ENCODE measurements at regions not wholly inside any gene's neighbourhood (a gene's known extent, or its start where the extent isn't known, plus 50 kb on each side); places are given as distances from the start of the nearest gene placed in this dataset.

DNA sequence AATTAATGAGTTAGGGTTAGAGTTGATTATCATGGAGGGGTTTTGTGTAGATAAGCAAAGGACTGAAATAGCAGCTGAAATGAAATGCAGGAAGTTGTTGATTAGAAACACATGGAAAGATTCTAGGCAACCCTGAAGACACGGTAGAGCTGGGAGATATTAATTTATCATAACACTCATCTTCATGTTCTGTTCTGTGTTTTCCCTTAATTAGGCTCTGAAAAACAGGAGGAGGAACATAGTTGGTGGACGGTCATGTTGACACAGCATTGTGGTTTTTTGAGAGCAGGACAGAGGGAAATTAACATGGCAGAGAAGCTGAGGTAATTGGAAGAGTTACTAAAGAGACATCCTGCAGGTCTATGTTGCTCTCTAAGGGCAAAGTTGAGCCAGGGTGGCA lies 138.8 kb upstream of the UBASH3B start:
- Histone ChIP-seq H3K9me3 (no peaks in the 10 kb centered on the region), H3K36me3 (no peaks in the 10 kb centered on the region), H3K27ac (no peak overlapping the region), H3K4me1 (no peaks in the 10 kb centered on the region), H3K4me3 (no peak overlapping the region), H3K27me3 (no peaks in the 10 kb centered on the region)
- intact Hi-C loops (cut with DNase I): no loop called here
- TF ChIP-seq POLR2AphosphoS5 (IDR thresholded peaks at IDR 0.05): no peak
- no peak for TF ChIP-seq EP300 (IDR thresholded peaks at IDR 0.05)
- TF ChIP-seq, protein P1, sequence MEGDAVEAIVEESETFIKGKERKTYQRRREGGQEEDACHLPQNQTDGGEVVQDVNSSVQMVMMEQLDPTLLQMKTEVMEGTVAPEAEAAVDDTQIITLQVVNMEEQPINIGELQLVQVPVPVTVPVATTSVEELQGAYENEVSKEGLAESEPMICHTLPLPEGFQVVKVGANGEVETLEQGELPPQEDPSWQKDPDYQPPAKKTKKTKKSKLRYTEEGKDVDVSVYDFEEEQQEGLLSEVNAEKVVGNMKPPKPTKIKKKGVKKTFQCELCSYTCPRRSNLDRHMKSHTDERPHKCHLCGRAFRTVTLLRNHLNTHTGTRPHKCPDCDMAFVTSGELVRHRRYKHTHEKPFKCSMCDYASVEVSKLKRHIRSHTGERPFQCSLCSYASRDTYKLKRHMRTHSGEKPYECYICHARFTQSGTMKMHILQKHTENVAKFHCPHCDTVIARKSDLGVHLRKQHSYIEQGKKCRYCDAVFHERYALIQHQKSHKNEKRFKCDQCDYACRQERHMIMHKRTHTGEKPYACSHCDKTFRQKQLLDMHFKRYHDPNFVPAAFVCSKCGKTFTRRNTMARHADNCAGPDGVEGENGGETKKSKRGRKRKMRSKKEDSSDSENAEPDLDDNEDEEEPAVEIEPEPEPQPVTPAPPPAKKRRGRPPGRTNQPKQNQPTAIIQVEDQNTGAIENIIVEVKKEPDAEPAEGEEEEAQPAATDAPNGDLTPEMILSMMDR (IDR thresholded peaks at IDR 0.05): no peak
- TF ChIP-seq POLR2A (IDR thresholded peaks at IDR 0.05): no peak
- WGBS, 2 donors: 56 to 72% methylated on average over 2 of the region's 2 CpGs
- no peak for DNase-seq

DNA sequence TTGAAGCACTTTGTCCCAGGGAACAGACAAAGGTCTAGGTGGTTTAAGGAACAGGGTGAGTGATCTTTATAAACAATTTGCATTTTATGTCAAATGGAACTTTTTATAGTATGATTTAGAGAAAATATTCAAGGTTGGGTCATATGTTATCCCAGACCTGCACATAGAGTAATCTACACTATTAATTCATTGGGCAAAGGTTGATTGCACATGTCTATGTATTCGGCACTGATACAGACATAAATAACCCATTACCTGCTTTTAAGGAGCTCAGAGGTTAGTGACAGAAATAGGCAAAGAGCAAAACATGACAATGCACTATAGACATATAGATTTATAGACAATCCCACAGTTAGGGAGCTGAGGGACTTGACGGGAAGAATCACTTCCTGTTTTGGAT lies 141.5 kb upstream of the UBASH3B start:
- Histone ChIP-seq H3K36me3 (no peaks in the 10 kb centered on the region), H3K9me3 (no peaks in the 10 kb centered on the region), H3K4me3 (no peak overlapping the region), H3K4me1 (no peaks in the 10 kb centered on the region), H3K27me3 (no peaks in the 10 kb centered on the region), H3K27ac (no peak overlapping the region)
- no peak for DNase-seq
- intact Hi-C loops (cut with DNase I): no loop called here
- TF ChIP-seq, protein P1 (IDR thresholded peaks at IDR 0.05): no peak
- TF ChIP-seq POLR2A (IDR thresholded peaks at IDR 0.05) (no peak), EP300 (IDR thresholded peaks at IDR 0.05) (no peak), POLR2AphosphoS5 (IDR thresholded peaks at IDR 0.05) (no peak)
- 55 to 60% methylated on average over 2 of the region's 2 CpGs for WGBS, 2 donors

DNA sequence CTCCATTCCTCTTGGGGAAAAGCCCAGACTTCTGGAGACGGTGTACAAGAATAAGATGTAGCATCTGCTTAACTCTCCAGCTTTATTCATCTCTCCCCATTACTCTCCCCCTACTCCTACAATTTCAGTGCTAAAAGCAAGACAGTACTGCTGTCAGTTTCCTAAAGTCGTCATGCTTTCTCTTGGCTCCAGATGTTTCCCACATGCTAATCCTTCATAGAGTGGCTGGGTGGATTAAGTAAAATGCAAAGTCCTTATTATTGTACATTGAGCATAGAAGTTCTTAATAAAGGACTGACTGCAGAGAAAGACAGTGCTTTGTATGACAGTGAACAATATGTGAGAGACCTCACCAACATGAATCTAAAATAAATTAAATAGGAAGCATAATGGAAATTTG lies 142.2 kb upstream of the UBASH3B start:
- no peak overlapping the region for H3K27ac ChIP-seq
- TF ChIP-seq, protein P1 (IDR thresholded peaks at IDR 0.05): no peak
- TF ChIP-seq POLR2AphosphoS5 (IDR thresholded peaks at IDR 0.05) (no peak), POLR2A (IDR thresholded peaks at IDR 0.05) (no peak), EP300 (IDR thresholded peaks at IDR 0.05) (no peak)
- H3K36me3 ChIP-seq: no peaks in the 10 kb centered on the region
- DNase-seq: no peak
- intact Hi-C loops (cut with DNase I): no loop called here
- no peak overlapping the region for H3K4me3 ChIP-seq
- no peaks in the 10 kb centered on the region for H3K27me3 ChIP-seq
- H3K9me3 ChIP-seq: no peaks in the 10 kb centered on the region
- no peaks in the 10 kb centered on the region for H3K4me1 ChIP-seq
- 71 to 75% methylated on average over 2 of the region's 2 CpGs for WGBS, 2 donors

DNA sequence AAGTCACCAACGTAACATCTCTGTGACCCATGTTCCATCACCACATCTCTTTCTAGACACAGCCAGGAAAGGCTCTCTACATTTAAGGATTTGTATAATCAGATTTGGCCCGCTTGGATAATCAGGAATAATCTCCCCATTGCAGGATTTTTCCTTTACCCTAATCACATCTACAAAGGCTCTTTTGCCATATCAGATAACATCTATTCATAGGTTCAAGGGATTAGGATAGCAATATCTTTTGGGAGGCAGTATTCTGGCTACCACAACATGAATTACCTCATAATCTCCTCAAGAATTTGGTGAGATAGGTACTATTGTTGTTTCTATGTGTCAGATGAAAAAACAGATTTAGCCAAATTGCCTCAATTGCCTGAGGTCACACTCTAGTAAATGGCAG lies 142.8 kb upstream of the UBASH3B start:
- Histone ChIP-seq H3K4me1 (no peaks in the 10 kb centered on the region), H3K27ac (no peak overlapping the region), H3K4me3 (no peak overlapping the region), H3K9me3 (no peaks in the 10 kb centered on the region), H3K27me3 (no peaks in the 10 kb centered on the region), H3K36me3 (no peaks in the 10 kb centered on the region)
- WGBS, 2 donors: 79 to 84% methylated on average over 2 of the region's 2 CpGs
- TF ChIP-seq EP300 (IDR thresholded peaks at IDR 0.05): no peak
- no peak for TF ChIP-seq POLR2AphosphoS5 (IDR thresholded peaks at IDR 0.05)
- TF ChIP-seq POLR2A (IDR thresholded peaks at IDR 0.05): no peak
- TF ChIP-seq, protein P1 (IDR thresholded peaks at IDR 0.05): no peak
- intact Hi-C loops (cut with DNase I): no loop called here
- no peak for DNase-seq

DNA sequence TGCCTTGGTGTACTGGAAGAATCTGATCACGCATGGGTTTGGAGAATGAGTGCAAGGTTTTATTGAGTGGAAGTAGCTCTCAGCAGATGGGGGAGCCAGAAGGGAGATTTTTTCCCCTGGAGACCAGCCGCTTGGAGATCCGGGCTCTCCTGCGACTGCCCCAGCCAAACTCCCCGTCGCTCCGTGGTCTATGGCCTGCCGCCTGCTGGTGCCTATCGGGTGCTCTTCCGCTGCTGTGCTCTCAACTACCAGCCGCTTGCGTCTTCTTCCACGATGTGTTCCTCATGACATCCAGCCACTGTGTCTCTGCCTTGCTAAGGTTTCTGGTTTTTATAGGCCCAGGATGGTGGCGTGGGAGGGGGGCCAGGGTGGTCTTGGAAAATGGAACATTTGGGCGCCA lies 145.6 kb upstream of the UBASH3B start:
- no peaks in the 10 kb centered on the region for H3K9me3 ChIP-seq
- WGBS, 2 donors: 93% methylated on average over 15 of the region's 15 CpGs
- intact Hi-C loops (cut with DNase I): loop anchor here (5.0 kb wide), 1 partner anchor 403 kb away; no protein-coding TSS in a partner anchor
- H3K27ac ChIP-seq: no peak overlapping the region
- H3K36me3 ChIP-seq: no peaks in the 10 kb centered on the region
- TF ChIP-seq, protein P1 (IDR thresholded peaks at IDR 0.05): no peak
- TF ChIP-seq EP300 (IDR thresholded peaks at IDR 0.05): no peak
- TF ChIP-seq POLR2AphosphoS5 (IDR thresholded peaks at IDR 0.05): no peak
- TF ChIP-seq POLR2A (IDR thresholded peaks at IDR 0.05): no peak
- peaks cover 0 to 5% (median 2%) of the 10 kb centered on the region in 4 donors for H3K4me1 ChIP-seq
- H3K27me3 ChIP-seq: no peaks in the 10 kb centered on the region
- DNase-seq: no peak
- H3K4me3 ChIP-seq: no peak overlapping the region
